ENCODE measurements at regions not wholly inside any gene's neighbourhood (a gene's known extent, or its start where the extent isn't known, plus 50 kb on each side); places are given as distances from the start of the nearest gene placed in this dataset.

- DNase-seq (ENCODE audit: low read depth), result no peak
- no peak for TF ChIP-seq CTCF (IDR thresholded peaks at IDR 0.05; ENCODE audit: insufficient read depth, low read length)
- H3K4me3 ChIP-seq (ENCODE audit: low read depth, low read length), result no peak overlapping the region
Measured at GRCh38 chr5:40010436-40010835, 585.7 kb upstream of the DAB2 start.

- no peak for TF ChIP-seq CTCF (IDR thresholded peaks at IDR 0.05; ENCODE audit: insufficient read depth, low read length)
Measured at GRCh38 chr5:40006260-40006659, 581.5 kb upstream of the DAB2 start.

DNA sequence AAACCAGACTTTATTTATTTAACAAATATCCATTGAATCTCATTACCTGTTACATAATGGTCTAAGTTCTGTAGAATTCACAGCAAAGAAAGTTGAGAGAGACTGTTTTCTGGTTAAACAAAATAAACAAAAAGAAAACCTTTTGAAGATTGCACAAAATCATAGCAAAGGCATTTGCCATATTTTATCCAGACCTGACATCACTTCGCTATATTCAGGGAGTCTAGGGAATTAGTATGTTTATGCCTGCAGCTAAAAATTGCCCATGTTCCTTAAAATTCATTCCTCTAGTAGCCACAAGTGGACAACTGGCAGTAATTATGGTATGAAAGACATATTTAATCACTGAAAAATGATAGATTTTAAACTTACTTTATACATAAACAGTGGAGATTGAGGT is 577.0 kb upstream of the DAB2 start:
- no peak for DNase-seq (ENCODE audit: low read depth)
- H3K4me3 ChIP-seq (ENCODE audit: low read depth, low read length), result no peak overlapping the region
- TF ChIP-seq CTCF (IDR thresholded peaks at IDR 0.05; ENCODE audit: insufficient read depth, low read length), result no peak

More at GRCh38 chr5:40006260-40006659, 581.5 kb upstream of the DAB2 start:
- H3K4me3 ChIP-seq (ENCODE audit: low read depth, low read length), result no peak overlapping the region
- DNase-seq (ENCODE audit: low read depth), result no peak

DNA sequence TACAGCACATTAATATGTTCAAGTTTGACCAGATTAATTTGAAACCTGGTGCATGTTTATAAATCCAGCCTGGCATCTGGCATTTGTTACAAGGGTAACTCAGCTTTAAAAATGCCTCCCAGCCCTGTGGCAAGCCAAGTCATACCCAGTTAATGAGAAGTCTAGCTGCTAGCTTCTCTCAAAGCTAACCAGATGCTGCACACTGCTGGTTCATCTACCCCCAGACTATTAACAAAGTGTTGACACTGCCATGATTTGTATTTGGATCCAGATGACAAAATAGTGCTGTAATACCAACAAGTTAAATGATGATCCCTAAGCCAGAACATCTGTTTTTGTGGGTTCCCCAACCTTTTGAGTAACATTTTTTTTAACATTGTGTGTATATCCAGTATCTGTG is 573.7 kb upstream of the DAB2 start:
- no peak for TF ChIP-seq CTCF (IDR thresholded peaks at IDR 0.05; ENCODE audit: insufficient read depth, low read length)
- DNase-seq (ENCODE audit: low read depth), result no peak
- H3K4me3 ChIP-seq (ENCODE audit: low read depth, low read length), result no peak overlapping the region

DNA sequence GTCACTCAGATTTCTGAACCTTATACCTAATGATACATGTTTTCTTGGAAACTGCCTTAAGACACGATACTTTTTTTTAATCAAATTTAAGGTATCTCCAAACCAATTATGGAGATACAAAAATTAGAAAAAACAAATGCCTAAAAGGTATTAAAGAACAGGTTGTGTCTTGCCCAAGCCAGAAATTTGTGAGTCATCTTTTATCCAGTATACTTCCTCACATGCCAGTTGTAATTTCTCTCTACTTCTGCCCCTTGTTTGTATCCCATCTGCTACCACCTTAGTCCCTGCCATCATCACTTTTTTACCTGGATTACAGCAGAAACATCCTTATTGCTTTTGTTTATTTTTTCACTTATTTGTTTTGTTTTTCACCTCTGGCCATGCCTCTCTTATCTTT is 571.2 kb upstream of the DAB2 start:
- no peak overlapping the region for H3K4me3 ChIP-seq (ENCODE audit: low read depth, low read length)
- TF ChIP-seq CTCF (IDR thresholded peaks at IDR 0.05; ENCODE audit: insufficient read depth, low read length), result no peak
- no peak for DNase-seq (ENCODE audit: low read depth)

DNA sequence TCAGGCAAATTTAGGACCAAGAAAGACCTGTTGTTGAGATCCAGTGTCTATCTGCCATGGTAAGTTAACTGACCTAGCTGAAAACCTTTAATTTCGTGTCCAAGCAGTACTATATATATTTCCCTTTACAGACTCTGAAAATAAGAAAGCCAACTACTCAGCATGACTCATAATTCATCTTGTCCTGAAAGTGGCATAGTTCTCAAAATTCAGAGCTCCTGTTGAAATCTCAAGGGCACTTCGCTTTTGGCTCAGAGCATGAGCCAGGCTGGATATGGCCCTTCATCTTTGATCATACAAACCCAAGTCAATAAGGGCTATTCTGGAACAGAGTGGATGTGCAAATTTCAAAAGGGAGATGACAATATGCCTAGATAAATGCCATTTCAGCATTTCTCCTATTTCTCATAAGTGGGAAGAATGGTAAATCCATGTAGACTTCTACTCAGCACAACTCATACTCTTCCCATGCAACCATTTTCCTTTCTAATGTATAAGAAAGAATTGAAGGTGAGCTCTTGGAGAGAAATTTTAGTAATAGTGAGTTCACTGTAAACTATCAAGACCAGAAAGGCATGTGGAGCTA is 567.9 kb upstream of the DAB2 start:
- no peak overlapping the region for H3K4me3 ChIP-seq (ENCODE audit: low read depth, low read length)
- no peak for TF ChIP-seq CTCF (IDR thresholded peaks at IDR 0.05; ENCODE audit: insufficient read depth, low read length)
- DNase-seq (ENCODE audit: low read depth), result peak; percentile 12

DNA sequence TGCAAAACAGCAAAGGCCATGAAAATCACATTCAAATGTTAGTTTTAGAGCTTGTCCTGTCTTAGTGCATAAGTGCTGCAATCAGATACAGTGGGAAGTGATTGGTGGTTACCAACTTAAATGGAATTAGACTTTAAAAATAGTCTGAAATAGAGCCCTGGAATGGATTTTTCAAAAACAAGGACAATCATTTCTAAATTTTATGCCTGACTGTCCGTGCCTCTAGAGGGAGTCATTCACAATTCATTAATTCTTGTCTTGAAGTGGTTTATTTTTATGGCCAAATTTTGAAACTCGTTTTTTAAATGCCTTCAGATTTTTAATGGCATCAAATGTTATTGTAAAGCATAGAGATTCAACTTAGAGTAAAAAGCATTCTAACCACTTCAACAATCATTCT is 561.8 kb upstream of the DAB2 start:
- DNase-seq (ENCODE audit: low read depth), result peak; percentile 8
- peak; percentile 33 for TF ChIP-seq CTCF (IDR thresholded peaks at IDR 0.05; ENCODE audit: insufficient read depth, low read length)

More for the DNA sequence above, 561.8 kb upstream of the DAB2 start:
- no peak overlapping the region for H3K4me3 ChIP-seq (ENCODE audit: low read depth, low read length)

All from fibroblast of the aortic adventitia (primary cell).